ENCODE measurements at regions not wholly inside any gene's neighbourhood (a gene's known extent, or its start where the extent isn't known, plus 50 kb on each side); places are given as distances from the start of the nearest gene placed in this dataset.

DNA sequence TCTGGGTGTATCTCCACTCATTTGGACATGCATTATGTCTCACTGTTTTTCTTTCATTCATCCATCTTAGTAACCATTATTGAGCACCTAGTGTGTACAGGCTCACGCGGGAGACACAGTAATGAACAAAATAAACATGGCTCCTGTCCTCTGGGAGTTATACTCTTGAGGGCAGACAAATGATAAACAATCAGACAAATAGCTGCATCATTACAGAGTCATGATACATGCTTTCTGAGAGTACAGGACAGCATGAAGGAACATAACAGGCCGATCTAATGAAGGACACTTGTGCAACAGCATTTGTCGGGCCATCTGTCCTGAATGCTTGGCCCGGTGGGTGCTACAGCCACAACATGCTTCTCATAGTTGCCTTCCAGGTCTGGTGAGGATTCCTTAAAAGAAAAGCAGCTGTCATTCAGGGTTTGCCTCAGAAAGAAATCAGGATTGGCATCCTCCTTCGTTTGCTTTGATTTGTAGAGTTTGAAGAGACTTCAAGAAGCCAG is 77.2 kb upstream of the EGLN3 start:
- no peak overlapping the region for H3K9ac ChIP-seq (ENCODE audit: low read depth, low read length)
- peaks cover 37% of the 10 kb centered on the region for H3K27me3 ChIP-seq (ENCODE audit: control insufficient read depth, insufficient read depth, low read length)
- H3K9me3 ChIP-seq (replicated peaks; ENCODE audit: low read length) = no peaks in the 10 kb centered on the region
- no peak overlapping the region for H3K4me3 ChIP-seq (ENCODE audit: low read length)
- H3K4me1 ChIP-seq (ENCODE audit: control insufficient read depth, insufficient read depth, low read length) = peaks cover 2% of the 10 kb centered on the region
- H3K36me3 ChIP-seq (ENCODE audit: insufficient read depth, low read length) = no peaks in the 10 kb centered on the region
- H3K4me2 ChIP-seq (ENCODE audit: low read length) = no peak overlapping the region

DNA sequence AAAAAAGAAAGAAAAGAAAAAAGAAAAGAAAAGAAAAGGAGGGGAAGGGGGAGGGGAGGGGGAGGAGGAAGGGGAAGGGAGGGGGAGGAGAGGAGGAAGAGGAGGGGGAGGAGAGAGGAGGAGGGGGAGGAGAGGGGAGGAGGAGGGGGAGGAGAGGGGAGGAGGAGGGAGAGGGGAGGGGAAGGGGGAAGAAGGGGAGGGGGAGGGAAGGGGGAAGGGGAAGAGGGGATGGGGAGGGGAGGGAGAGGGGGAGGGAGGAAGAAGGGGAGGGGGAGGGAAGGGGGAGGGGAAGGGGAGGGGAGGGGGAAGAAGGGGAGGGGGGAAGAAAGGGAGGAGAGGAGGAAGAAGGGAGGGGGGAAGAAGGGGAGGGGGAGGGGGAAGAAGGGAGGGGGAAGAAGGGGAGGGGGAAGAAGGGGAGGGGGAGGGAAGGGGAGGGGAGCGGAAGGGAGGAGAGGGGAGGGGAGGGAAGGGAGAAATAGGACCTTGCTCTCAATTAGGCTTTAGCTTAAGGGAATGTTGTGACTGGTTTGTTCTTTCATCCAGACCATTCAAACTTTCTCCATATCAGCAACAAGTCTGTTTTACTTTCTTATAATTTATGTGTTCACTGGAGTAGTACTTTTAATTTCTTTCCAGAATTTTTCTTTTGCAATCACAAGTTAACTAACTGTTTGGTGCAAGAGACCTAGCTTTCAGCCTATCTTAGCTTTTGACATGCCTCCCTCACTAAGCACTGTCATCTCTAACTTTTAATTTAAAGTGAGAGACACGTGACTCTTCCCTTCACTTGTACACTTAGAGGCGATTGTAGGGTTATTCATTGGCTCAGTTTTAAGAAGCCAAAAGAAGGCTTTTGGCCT is 76.5 kb upstream of the EGLN3 start:
- no peaks in the 10 kb centered on the region for H3K36me3 ChIP-seq (ENCODE audit: insufficient read depth, low read length)
- no peaks in the 10 kb centered on the region for H3K9me3 ChIP-seq (replicated peaks; ENCODE audit: low read length)
- H3K9ac ChIP-seq (ENCODE audit: low read depth, low read length) = no peak overlapping the region
- H3K4me3 ChIP-seq (ENCODE audit: low read length) = no peak overlapping the region
- H3K4me2 ChIP-seq (ENCODE audit: low read length) = no peak overlapping the region
- peaks cover 37% of the 10 kb centered on the region for H3K27me3 ChIP-seq (ENCODE audit: control insufficient read depth, insufficient read depth, low read length)
- peaks cover 2% of the 10 kb centered on the region for H3K4me1 ChIP-seq (ENCODE audit: control insufficient read depth, insufficient read depth, low read length)

DNA sequence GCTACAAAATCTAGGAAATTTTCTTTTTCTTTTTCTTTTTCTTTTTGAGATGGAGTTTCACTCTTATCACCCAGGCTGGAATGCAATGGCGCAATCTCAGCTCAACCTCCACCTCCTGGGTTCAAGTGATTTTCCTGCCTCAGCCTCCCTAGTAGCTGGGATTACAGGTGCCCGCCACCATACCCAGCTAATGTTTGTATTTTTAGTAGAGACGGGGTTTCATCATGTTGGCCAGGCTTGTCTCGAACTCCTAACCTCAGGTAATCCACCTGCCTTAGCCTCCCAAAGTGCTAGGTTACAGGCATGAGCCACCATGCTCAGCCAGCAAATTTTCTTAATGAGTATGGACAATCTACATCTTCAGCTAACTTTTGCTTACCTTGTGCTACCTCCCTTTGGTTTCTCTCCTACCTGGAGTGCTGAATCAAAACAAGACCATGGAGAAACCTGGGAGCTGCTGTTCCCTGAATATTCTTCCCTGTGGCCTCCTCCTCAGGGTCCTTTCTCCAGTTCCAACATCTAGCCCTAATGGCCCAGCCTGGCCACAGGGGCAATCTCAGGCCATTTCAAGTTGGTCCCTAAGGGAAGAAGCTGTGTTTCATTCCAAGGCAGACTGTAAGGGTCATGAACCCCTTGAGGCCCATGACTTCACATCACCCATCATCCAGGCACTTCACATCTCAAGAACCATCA is 74.6 kb upstream of the EGLN3 start:
- no peaks in the 10 kb centered on the region for H3K9me3 ChIP-seq (replicated peaks; ENCODE audit: low read length)
- peaks cover 34% of the 10 kb centered on the region for H3K27me3 ChIP-seq (ENCODE audit: control insufficient read depth, insufficient read depth, low read length)
- no peaks in the 10 kb centered on the region for H3K36me3 ChIP-seq (ENCODE audit: insufficient read depth, low read length)
- H3K4me1 ChIP-seq (ENCODE audit: control insufficient read depth, insufficient read depth, low read length) = no peaks in the 10 kb centered on the region
- no peak overlapping the region for H3K4me2 ChIP-seq (ENCODE audit: low read length)
- H3K4me3 ChIP-seq (ENCODE audit: low read length) = no peak overlapping the region
- H3K9ac ChIP-seq (ENCODE audit: low read depth, low read length) = no peak overlapping the region

DNA sequence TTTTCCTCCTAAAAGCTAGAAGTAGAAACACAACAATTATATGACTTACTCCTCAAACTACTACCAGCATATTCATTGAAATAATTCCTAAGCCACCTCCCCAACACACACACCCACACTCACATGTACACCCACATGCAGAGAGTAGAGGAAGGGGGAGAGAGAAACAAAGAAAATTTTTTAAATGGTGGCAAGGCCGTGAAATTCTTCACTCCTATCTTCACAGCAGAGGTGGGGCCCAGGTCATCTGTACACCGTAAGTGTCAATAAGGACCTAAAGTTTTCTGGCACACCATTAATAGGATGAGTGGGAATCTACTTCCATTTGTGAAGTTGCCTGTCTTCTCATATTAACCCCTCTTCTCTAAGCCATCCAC is 73.9 kb upstream of the EGLN3 start:
- no peaks in the 10 kb centered on the region for H3K4me1 ChIP-seq (ENCODE audit: control insufficient read depth, insufficient read depth, low read length)
- no peak overlapping the region for H3K4me2 ChIP-seq (ENCODE audit: low read length)
- H3K9me3 ChIP-seq (replicated peaks; ENCODE audit: low read length) = no peaks in the 10 kb centered on the region
- peaks cover 35% of the 10 kb centered on the region for H3K27me3 ChIP-seq (ENCODE audit: control insufficient read depth, insufficient read depth, low read length)
- H3K36me3 ChIP-seq (ENCODE audit: insufficient read depth, low read length) = no peaks in the 10 kb centered on the region
- no peak overlapping the region for H3K9ac ChIP-seq (ENCODE audit: low read depth, low read length)
- no peak overlapping the region for H3K4me3 ChIP-seq (ENCODE audit: low read length)

DNA sequence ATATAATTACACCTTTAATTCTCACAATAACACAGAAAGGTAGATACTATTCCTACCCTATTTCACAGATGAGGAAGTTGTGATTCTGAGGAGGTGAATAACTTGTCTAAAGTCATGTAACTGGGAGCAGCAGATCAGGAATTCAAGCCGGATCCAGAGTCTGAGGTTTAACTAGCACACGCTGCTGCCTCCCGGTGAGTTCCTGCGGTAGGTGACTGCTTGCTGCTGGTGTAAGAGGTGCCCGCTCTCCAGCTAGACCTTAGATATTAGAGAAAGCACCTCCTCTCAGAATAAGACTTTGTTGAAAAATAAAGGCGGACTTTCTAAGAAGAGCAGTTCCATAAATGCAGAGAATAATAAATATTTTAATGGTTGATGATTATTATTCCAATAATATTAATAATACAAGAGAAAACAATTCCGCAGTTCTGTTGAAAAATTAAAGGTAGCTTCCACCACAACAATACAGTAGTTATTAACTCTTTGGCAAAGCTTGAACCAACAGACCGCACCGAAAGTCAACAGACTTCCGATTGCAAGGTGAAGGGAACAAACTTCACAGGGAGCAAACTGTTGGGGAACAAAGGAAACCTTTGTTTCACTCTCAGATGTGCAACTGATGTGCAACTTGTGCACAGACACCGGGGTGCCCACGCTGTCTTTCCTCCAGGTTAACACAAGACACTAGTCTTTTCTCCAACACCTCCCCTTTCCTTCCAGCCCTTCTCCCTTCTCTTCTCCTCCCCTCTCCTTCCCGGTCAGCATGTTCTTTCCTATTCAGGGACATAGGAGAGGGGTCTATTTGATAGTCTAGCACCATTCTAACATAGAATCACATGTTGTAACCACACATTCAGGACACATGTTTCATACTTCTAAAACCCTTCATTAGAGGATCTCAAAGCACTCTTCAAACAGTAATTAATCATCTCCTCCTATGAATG is 73.2 kb upstream of the EGLN3 start:
- Histone ChIP-seq H3K9ac (ENCODE audit: low read depth, low read length) (no peak overlapping the region), H3K27me3 (ENCODE audit: control insufficient read depth, insufficient read depth, low read length) (peaks cover 35% of the 10 kb centered on the region), H3K4me2 (ENCODE audit: low read length) (no peak overlapping the region), H3K36me3 (ENCODE audit: insufficient read depth, low read length) (no peaks in the 10 kb centered on the region), H3K9me3 (replicated peaks; ENCODE audit: low read length) (no peaks in the 10 kb centered on the region), H3K4me1 (ENCODE audit: control insufficient read depth, insufficient read depth, low read length) (no peaks in the 10 kb centered on the region), H3K4me3 (ENCODE audit: low read length) (no peak overlapping the region)

DNA sequence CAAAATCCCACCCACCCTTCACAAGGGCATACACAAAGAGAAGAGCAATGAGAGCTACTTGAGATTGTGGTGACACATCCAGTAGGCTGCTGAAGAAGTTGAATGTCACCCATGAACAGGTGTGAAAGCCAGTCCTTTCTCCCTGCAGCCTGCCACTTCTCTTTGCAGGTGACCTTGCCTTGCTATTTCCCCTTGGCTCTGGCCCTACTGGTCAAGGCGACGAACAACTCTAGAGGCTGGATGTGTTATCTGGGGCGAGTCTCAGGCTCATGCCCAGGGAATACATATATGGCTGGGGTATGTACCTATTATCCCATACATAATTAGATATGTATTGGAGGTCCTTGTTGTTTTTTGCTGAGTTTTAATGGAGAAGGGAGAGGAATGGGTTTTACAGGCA is 70.2 kb upstream of the EGLN3 start:
- Histone ChIP-seq H3K36me3 (ENCODE audit: insufficient read depth, low read length) (no peaks in the 10 kb centered on the region), H3K27me3 (ENCODE audit: control insufficient read depth, insufficient read depth, low read length) (peaks cover 37% of the 10 kb centered on the region), H3K4me1 (ENCODE audit: control insufficient read depth, insufficient read depth, low read length) (no peaks in the 10 kb centered on the region), H3K9ac (ENCODE audit: low read depth, low read length) (no peak overlapping the region), H3K4me3 (ENCODE audit: low read length) (no peak overlapping the region), H3K9me3 (replicated peaks; ENCODE audit: low read length) (no peaks in the 10 kb centered on the region), H3K4me2 (ENCODE audit: low read length) (no peak overlapping the region)

DNA sequence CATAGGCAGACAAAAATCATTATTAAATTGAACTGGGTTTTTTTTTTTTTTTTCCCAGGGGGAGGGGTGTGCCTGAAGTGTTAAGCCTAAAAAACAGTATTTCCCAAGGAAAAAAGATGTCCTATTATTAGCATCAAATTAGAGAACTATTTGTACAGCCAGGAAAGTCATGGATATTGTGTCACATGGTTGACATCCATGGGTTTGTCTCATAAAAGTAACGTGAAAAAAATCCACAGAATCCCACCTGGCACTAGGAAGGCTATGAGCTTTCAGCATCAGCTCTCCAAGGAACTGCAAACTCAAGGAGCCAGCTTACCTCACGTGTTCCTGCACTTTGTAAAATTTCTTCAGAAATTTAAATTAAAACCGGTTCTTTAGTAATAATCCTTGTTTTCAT is 69.1 kb upstream of the EGLN3 start:
- H3K36me3 ChIP-seq (ENCODE audit: insufficient read depth, low read length) = no peaks in the 10 kb centered on the region
- H3K27me3 ChIP-seq (ENCODE audit: control insufficient read depth, insufficient read depth, low read length) = peaks cover 37% of the 10 kb centered on the region
- H3K4me1 ChIP-seq (ENCODE audit: control insufficient read depth, insufficient read depth, low read length) = no peaks in the 10 kb centered on the region

DNA sequence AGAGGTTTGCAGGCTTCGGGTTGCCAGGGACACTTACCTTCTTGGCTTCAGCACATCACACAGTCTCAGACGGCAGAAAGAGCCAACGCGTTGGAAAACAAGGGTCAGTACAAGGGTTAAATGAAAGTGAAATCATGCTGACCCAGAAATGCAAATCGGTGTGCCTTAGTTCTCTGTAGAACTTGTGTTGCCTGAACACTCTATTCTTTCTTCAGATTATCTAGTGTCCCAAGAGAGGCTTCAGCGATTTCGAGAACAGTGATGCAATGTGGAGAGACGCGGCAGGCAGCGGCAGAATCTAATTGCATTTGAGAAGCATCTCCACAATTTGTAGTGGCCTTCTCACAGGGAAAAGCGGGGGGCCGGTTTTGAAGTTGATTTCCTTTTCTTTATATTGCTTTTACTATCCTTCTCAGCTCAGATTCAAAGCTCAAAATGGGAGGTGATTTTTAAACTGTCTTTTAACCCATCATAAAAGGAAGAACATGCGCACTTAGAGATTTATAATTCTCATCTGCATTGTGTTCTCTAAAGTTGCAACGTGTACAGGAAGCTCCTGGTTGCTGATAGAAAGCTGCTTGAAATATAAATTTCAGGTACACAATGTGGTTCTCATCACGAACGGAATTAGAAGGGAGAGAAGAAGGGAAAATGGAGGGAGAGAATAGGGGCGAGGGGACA is 67.8 kb upstream of the EGLN3 start:
- H3K9ac ChIP-seq (ENCODE audit: low read depth, low read length) = no peak overlapping the region
- peaks cover 34% of the 10 kb centered on the region for H3K27me3 ChIP-seq (ENCODE audit: control insufficient read depth, insufficient read depth, low read length)
- no peaks in the 10 kb centered on the region for H3K4me1 ChIP-seq (ENCODE audit: control insufficient read depth, insufficient read depth, low read length)
- peak overlapping the region; percentile 65 for H3K4me2 ChIP-seq (ENCODE audit: low read length)
- no peaks in the 10 kb centered on the region for H3K36me3 ChIP-seq (ENCODE audit: insufficient read depth, low read length)
- peak overlapping the region; percentile 36 for H3K4me3 ChIP-seq (ENCODE audit: low read length)
- H3K9me3 ChIP-seq (replicated peaks; ENCODE audit: low read length) = no peaks in the 10 kb centered on the region

More for the DNA sequence above, 69.1 kb upstream of the EGLN3 start:
- Histone ChIP-seq H3K4me2 (ENCODE audit: low read length) (no peak overlapping the region), H3K4me3 (ENCODE audit: low read length) (no peak overlapping the region), H3K9me3 (replicated peaks; ENCODE audit: low read length) (no peaks in the 10 kb centered on the region), H3K9ac (ENCODE audit: low read depth, low read length) (no peak overlapping the region)

DNA sequence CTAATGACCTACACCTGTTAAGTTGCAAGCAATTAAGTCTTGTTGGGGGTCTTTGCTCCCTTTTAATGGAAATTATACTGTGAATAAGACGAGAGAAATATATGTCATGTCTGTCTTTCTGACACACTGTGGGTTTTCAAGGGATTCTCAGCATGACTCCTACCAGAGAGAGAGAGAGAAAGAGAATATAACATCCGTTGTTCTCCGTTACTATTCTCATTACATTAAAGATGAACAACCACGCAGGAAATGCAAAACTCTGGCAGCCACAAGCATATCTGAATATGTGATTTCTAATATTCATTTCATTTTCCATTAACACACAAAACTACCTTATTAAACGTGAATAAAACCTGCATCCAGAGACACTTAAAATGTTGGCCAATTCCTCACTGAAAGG is 67.3 kb upstream of the EGLN3 start:
- Histone ChIP-seq H3K36me3 (ENCODE audit: insufficient read depth, low read length) (no peaks in the 10 kb centered on the region), H3K4me3 (ENCODE audit: low read length) (no peak overlapping the region)

DNA sequence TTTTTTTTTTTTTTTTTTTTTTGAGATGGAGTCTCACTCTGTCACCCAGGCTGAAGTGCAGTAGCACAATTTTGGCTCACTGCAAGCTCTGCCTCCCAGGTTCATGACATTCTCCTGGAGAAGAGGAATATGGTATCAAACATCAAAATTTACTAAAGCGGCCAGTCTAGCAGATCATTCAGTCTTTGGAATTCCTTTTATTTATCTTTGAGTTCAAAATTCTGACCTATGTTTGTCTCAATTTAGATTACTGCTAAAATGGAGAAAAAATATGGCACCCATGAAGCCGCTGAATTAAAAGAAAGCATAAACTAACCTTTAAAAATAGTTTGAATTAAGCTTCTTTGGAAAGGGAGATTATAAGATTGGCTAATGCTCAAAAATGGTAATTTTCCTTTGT is 64.5 kb upstream of the EGLN3 start:
- H3K9me3 ChIP-seq (replicated peaks; ENCODE audit: low read length) = no peaks in the 10 kb centered on the region
- H3K4me1 ChIP-seq (ENCODE audit: control insufficient read depth, insufficient read depth, low read length) = no peaks in the 10 kb centered on the region
- H3K27me3 ChIP-seq (ENCODE audit: control insufficient read depth, insufficient read depth, low read length) = peaks cover 40% of the 10 kb centered on the region
- no peak overlapping the region for H3K4me3 ChIP-seq (ENCODE audit: low read length)
- H3K36me3 ChIP-seq (ENCODE audit: insufficient read depth, low read length) = no peaks in the 10 kb centered on the region
- H3K4me2 ChIP-seq (ENCODE audit: low read length) = no peak overlapping the region
- H3K9ac ChIP-seq (ENCODE audit: low read depth, low read length) = no peak overlapping the region

More for the DNA sequence above, 67.3 kb upstream of the EGLN3 start:
- Histone ChIP-seq H3K9me3 (replicated peaks; ENCODE audit: low read length) (no peaks in the 10 kb centered on the region), H3K4me1 (ENCODE audit: control insufficient read depth, insufficient read depth, low read length) (no peaks in the 10 kb centered on the region), H3K27me3 (ENCODE audit: control insufficient read depth, insufficient read depth, low read length) (peaks cover 36% of the 10 kb centered on the region), H3K4me2 (ENCODE audit: low read length) (peak overlapping the region; percentile 65), H3K9ac (ENCODE audit: low read depth, low read length) (no peak overlapping the region)
